Stimulated activated CD8-positive, alpha-beta memory T cell treated with anti-CD3 and anti-CD28 coated beads, Interleukin-15, amount 100 ng/mL, for 48 hours (primary cell): ENCODE measurements at regions not wholly inside any gene's neighbourhood (a gene's known extent, or its start where the extent isn't known, plus 50 kb on each side); places are given as distances from the start of the nearest gene placed in this dataset.
A peak's percentile ranks its signal among the peaks of the same experiment; 100 is the strongest.

Source experiments
- DNase-seq, 2 donors: peaks; one replicate each; pipeline ENCODE4 v3.0.0-alpha.2; 2020; ENCODE audit warnings: low read depth in 2 of 2

- peak in 1 of 2 donors; percentile 10 for DNase-seq
These were observed 59.5 kb downstream of the PTGS2 start for GRCh38 chr1:186620566-186621350.

- DNase-seq: peak; percentile 26 to 28
These were observed 61.6 kb downstream of the PTGS2 start for GRCh38 chr1:186618401-186619170.

- DNase-seq: no peak
These were observed 62.3 kb downstream of the PTGS2 start for GRCh38 chr1:186617926-186618325.

GRCh38 chr1:186616511-186616910 lies 63.7 kb downstream of the PTGS2 start:
- DNase-seq: no peak

- DNase-seq: no peak
These were observed 64.9 kb downstream of the PTGS2 start for GRCh38 chr1:186615332-186615731.

- no peak for DNase-seq
These were observed 69.1 kb downstream of the PTGS2 start for GRCh38 chr1:186611156-186611555.

GRCh38 chr1:186609183-186609582 lies 71.0 kb downstream of the PTGS2 start:
- DNase-seq: no peak

GRCh38 chr1:186605762-186606350 lies 74.4 kb downstream of the PTGS2 start:
- DNase-seq: no peak

- DNase-seq: no peak
These were observed 84.3 kb downstream of the PTGS2 start for GRCh38 chr1:186595969-186596368.

- no peak for DNase-seq
These were observed 101.8 kb downstream of the PTGS2 start for GRCh38 chr1:186578325-186579016.

- no peak for DNase-seq
These were observed 102.6 kb downstream of the PTGS2 start for GRCh38 chr1:186577633-186578032.

- no peak for DNase-seq
These were observed 103.0 kb downstream of the PTGS2 start for GRCh38 chr1:186577216-186577615.

- DNase-seq: no peak
These were observed 104.9 kb downstream of the PTGS2 start for GRCh38 chr1:186575348-186575747.

- no peak for DNase-seq
These were observed 105.3 kb downstream of the PTGS2 start for GRCh38 chr1:186574926-186575325.

GRCh38 chr1:186572509-186572908 lies 107.7 kb downstream of the PTGS2 start:
- DNase-seq: no peak

GRCh38 chr1:186571771-186572170 lies 108.5 kb downstream of the PTGS2 start:
- no peak for DNase-seq

- no peak for DNase-seq
These were observed 108.9 kb upstream of the PDC start for GRCh38 chr1:186569856-186570255.

GRCh38 chr1:186568221-186568620 lies 107.3 kb upstream of the PDC start:
- DNase-seq: no peak

GRCh38 chr1:186566140-186566855 lies 105.4 kb upstream of the PDC start:
- no peak for DNase-seq

- DNase-seq: no peak
These were observed 103.7 kb upstream of the PDC start for GRCh38 chr1:186564582-186564981.

GRCh38 chr1:186559601-186560116 lies 98.7 kb upstream of the PDC start:
- DNase-seq: no peak
